MCF 10A (cell line): ENCODE measurements at regions not wholly inside any gene's neighbourhood (a gene's known extent, or its start where the extent isn't known, plus 50 kb on each side); places are given as distances from the start of the nearest gene placed in this dataset.
"Not testable (repeated sequence)": the region's sequence is repeated elsewhere in the genome, so short reads cannot be mapped to it uniquely, and the experiment has no call there.

Experiments
- BruUV-seq: library from RNA; stranded (reverse); fragments of 400-500 nt; replicated peaks from 2 replicates; lab custom pipeline; 2021; lab: Mats Ljungman, UMichigan
- CTCF ChIA-PET: fragments of 300-600 bp; sonication (Branson Sonifier 250); formaldehyde crosslinking; extraction: SDS; loops from one replicate; lab custom pipeline; 2021; ENCODE audit warnings: antibody characterized with exemption, inconsistent platforms; lab: Yijun Ruan, JAX
- POLR2A ChIA-PET: fragments of 300-600, 350-650 bp; sonication (Branson Sonifier 250); formaldehyde crosslinking; extraction: SDS; loops from one replicate; lab custom pipeline; 2020; ENCODE audit warnings: antibody characterized with exemption, inconsistent platforms; lab: Yijun Ruan, JAX
- DNase-seq: peaks from one replicate; pipeline ENCODE4 v3.0.0-alpha.2; 2018; ENCODE audit not compliant: unreplicated experiment
- H3K27ac Mint-ChIP-seq: one replicate; pipeline ENCODE4 v1.8.0; 2022; ENCODE audit warnings: mild to moderate bottlenecking, low read depth, mixed read lengths; ENCODE audit not compliant: unreplicated experiment
- H3K27me3 Mint-ChIP-seq: one replicate; pipeline ENCODE4 v1.8.0; 2022; ENCODE audit warnings: mixed read lengths; ENCODE audit not compliant: insufficient read depth, unreplicated experiment
- H3K36me3 Mint-ChIP-seq: one replicate; pipeline ENCODE4 v1.8.0; 2022; ENCODE audit warnings: mild to moderate bottlenecking, moderate library complexity, mixed read lengths; ENCODE audit not compliant: insufficient read depth, unreplicated experiment
- H3K4me1 Mint-ChIP-seq: one replicate; pipeline ENCODE4 v1.8.0; 2022; ENCODE audit warnings: mixed read lengths; ENCODE audit not compliant: insufficient read depth, unreplicated experiment
- H3K4me3 Mint-ChIP-seq: one replicate; pipeline ENCODE4 v1.8.0; 2022; ENCODE audit warnings: mild to moderate bottlenecking, moderate library complexity, mixed read lengths; ENCODE audit not compliant: unreplicated experiment
- H3K9me3 Mint-ChIP-seq: one replicate; pipeline ENCODE4 v1.8.0; 2022; ENCODE audit warnings: mixed read lengths; ENCODE audit not compliant: unreplicated experiment
- intact Hi-C: fragments of 100-400 bp; cut with micrococcal nuclease; formaldehyde crosslinking; loops from 2 replicates; pipeline ENCODE4 v1.14.1; 2022

GRCh38 chr1:120641014-120641302 lies 82.8 kb upstream of the NBPF26 start:
- H3K4me3 Mint-ChIP-seq, H3K9me3 Mint-ChIP-seq, H3K36me3 Mint-ChIP-seq, H3K27me3 Mint-ChIP-seq, POLR2A ChIA-PET, H3K27ac Mint-ChIP-seq, CTCF ChIA-PET, H3K4me1 Mint-ChIP-seq, BruUV-seq, DNase-seq, intact Hi-C loops: not testable (repeated sequence)

- intact Hi-C loops, H3K4me3 Mint-ChIP-seq, POLR2A ChIA-PET, CTCF ChIA-PET, H3K4me1 Mint-ChIP-seq, H3K27ac Mint-ChIP-seq, H3K9me3 Mint-ChIP-seq, BruUV-seq, H3K36me3 Mint-ChIP-seq, DNase-seq, H3K27me3 Mint-ChIP-seq: not testable (repeated sequence)
Observed at GRCh38 chr1:120647182-120647581, 76.6 kb upstream of the NBPF26 start.

- H3K27ac Mint-ChIP-seq, DNase-seq, intact Hi-C loops, CTCF ChIA-PET, H3K4me1 Mint-ChIP-seq, POLR2A ChIA-PET, H3K27me3 Mint-ChIP-seq, H3K4me3 Mint-ChIP-seq, H3K9me3 Mint-ChIP-seq, H3K36me3 Mint-ChIP-seq, BruUV-seq: not testable (repeated sequence)
Observed at GRCh38 chr1:120648915-120649623, 74.7 kb upstream of the NBPF26 start.

- H3K4me3 Mint-ChIP-seq, H3K27ac Mint-ChIP-seq, H3K4me1 Mint-ChIP-seq, BruUV-seq, intact Hi-C loops, CTCF ChIA-PET, DNase-seq, H3K27me3 Mint-ChIP-seq, H3K36me3 Mint-ChIP-seq, POLR2A ChIA-PET, H3K9me3 Mint-ChIP-seq: not testable (repeated sequence)
Observed at GRCh38 chr1:120649730-120650129, 74.0 kb upstream of the NBPF26 start.

- not testable (repeated sequence) for H3K9me3 Mint-ChIP-seq, BruUV-seq
Observed at GRCh38 chr1:120654114-120654513, 69.6 kb upstream of the NBPF26 start.

GRCh38 chr1:120655394-120655793 lies 68.4 kb upstream of the NBPF26 start:
- H3K4me1 Mint-ChIP-seq, H3K9me3 Mint-ChIP-seq, CTCF ChIA-PET, intact Hi-C loops, POLR2A ChIA-PET, BruUV-seq, H3K36me3 Mint-ChIP-seq, DNase-seq, H3K27ac Mint-ChIP-seq, H3K4me3 Mint-ChIP-seq, H3K27me3 Mint-ChIP-seq: not testable (repeated sequence)

More at GRCh38 chr1:120654114-120654513, 69.6 kb upstream of the NBPF26 start:
- intact Hi-C loops, H3K4me3 Mint-ChIP-seq, H3K27ac Mint-ChIP-seq, DNase-seq, POLR2A ChIA-PET, H3K4me1 Mint-ChIP-seq, H3K27me3 Mint-ChIP-seq, CTCF ChIA-PET, H3K36me3 Mint-ChIP-seq: not testable (repeated sequence)

- CTCF ChIA-PET, DNase-seq, H3K36me3 Mint-ChIP-seq, H3K9me3 Mint-ChIP-seq, H3K27me3 Mint-ChIP-seq, H3K4me1 Mint-ChIP-seq, BruUV-seq, H3K27ac Mint-ChIP-seq, POLR2A ChIA-PET, intact Hi-C loops, H3K4me3 Mint-ChIP-seq: not testable (repeated sequence)
Observed at GRCh38 chr1:120656116-120656515, 67.6 kb upstream of the NBPF26 start.

GRCh38 chr1:120657804-120658203 lies 65.9 kb upstream of the NBPF26 start:
- not testable (repeated sequence) for H3K4me1 Mint-ChIP-seq

GRCh38 chr1:120658622-120659021 lies 65.1 kb upstream of the NBPF26 start:
- POLR2A ChIA-PET, H3K36me3 Mint-ChIP-seq, CTCF ChIA-PET, H3K4me1 Mint-ChIP-seq, H3K27ac Mint-ChIP-seq, DNase-seq, H3K9me3 Mint-ChIP-seq, intact Hi-C loops, H3K27me3 Mint-ChIP-seq, BruUV-seq, H3K4me3 Mint-ChIP-seq: not testable (repeated sequence)

More at GRCh38 chr1:120657804-120658203, 65.9 kb upstream of the NBPF26 start:
- H3K4me3 Mint-ChIP-seq, H3K36me3 Mint-ChIP-seq, H3K9me3 Mint-ChIP-seq, POLR2A ChIA-PET, DNase-seq, BruUV-seq, intact Hi-C loops, H3K27ac Mint-ChIP-seq, CTCF ChIA-PET, H3K27me3 Mint-ChIP-seq: not testable (repeated sequence)
